ENCODE measurements at regions not wholly inside any gene's neighbourhood (a gene's known extent, or its start where the extent isn't known, plus 50 kb on each side); places are given as distances from the start of the nearest gene placed in this dataset.
A peak's percentile ranks its signal among the peaks of the same experiment; 100 is the strongest.

DNA sequence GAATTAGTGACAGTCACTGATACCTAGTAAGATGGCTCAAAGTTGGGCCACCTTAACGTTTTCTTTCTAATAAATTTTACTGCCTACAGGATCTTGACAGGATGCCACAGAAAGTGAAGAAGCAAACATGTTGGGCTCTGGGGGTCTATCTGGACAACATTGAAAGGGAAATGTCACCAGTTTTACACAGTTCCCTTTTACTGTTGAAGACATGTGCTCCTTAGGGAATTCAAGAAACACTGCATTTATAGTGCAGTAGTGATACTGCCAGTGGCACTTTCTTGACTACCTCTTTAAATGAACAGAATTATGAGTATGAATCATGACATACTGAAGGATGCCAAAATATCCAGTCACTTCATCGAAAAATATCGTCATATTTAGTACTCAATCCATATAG lies 269.3 kb upstream of the SYT10 start:
- Histone ChIP-seq H3K9me3 (ENCODE audit: low read length) (no peaks in the 10 kb centered on the region), H3K9ac (ENCODE audit: low read length) (no peak overlapping the region), H4K20me1 (ENCODE audit: insufficient read depth) (no peaks in the 10 kb centered on the region), H3K79me2 (replicated peaks; ENCODE audit: insufficient read depth, low read length) (no peaks in the 10 kb centered on the region), H3K36me3 (ENCODE audit: insufficient read depth, low read length) (no peaks in the 10 kb centered on the region), H3K27ac (ENCODE audit: low read length) (peak overlapping the region; percentile 52), H3K4me2 (ENCODE audit: low read length) (no peak overlapping the region), H3K4me3 (ENCODE audit: low read length) (no peak overlapping the region), H3F3A (ENCODE audit: insufficient read depth, low read length, poor library complexity, severe bottlenecking) (no peaks in the 10 kb centered on the region), H3K9me2 (ENCODE audit: insufficient read depth, low read length) (no peaks in the 10 kb centered on the region), H3K27me3 (ENCODE audit: insufficient read depth, low read depth, low read length) (no peaks in the 10 kb centered on the region), H2AFZ (ENCODE audit: low read depth, low read length) (no peak overlapping the region)
- TF ChIP-seq POLR2AphosphoS5 (IDR thresholded peaks at IDR 0.05), result peak; percentile 76
- TF ChIP-seq, protein P1, sequence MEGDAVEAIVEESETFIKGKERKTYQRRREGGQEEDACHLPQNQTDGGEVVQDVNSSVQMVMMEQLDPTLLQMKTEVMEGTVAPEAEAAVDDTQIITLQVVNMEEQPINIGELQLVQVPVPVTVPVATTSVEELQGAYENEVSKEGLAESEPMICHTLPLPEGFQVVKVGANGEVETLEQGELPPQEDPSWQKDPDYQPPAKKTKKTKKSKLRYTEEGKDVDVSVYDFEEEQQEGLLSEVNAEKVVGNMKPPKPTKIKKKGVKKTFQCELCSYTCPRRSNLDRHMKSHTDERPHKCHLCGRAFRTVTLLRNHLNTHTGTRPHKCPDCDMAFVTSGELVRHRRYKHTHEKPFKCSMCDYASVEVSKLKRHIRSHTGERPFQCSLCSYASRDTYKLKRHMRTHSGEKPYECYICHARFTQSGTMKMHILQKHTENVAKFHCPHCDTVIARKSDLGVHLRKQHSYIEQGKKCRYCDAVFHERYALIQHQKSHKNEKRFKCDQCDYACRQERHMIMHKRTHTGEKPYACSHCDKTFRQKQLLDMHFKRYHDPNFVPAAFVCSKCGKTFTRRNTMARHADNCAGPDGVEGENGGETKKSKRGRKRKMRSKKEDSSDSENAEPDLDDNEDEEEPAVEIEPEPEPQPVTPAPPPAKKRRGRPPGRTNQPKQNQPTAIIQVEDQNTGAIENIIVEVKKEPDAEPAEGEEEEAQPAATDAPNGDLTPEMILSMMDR (IDR thresholded peaks at IDR 0.05; ENCODE audit: poor library complexity, severe bottlenecking), result no peak
- TF ChIP-seq, protein P2, sequence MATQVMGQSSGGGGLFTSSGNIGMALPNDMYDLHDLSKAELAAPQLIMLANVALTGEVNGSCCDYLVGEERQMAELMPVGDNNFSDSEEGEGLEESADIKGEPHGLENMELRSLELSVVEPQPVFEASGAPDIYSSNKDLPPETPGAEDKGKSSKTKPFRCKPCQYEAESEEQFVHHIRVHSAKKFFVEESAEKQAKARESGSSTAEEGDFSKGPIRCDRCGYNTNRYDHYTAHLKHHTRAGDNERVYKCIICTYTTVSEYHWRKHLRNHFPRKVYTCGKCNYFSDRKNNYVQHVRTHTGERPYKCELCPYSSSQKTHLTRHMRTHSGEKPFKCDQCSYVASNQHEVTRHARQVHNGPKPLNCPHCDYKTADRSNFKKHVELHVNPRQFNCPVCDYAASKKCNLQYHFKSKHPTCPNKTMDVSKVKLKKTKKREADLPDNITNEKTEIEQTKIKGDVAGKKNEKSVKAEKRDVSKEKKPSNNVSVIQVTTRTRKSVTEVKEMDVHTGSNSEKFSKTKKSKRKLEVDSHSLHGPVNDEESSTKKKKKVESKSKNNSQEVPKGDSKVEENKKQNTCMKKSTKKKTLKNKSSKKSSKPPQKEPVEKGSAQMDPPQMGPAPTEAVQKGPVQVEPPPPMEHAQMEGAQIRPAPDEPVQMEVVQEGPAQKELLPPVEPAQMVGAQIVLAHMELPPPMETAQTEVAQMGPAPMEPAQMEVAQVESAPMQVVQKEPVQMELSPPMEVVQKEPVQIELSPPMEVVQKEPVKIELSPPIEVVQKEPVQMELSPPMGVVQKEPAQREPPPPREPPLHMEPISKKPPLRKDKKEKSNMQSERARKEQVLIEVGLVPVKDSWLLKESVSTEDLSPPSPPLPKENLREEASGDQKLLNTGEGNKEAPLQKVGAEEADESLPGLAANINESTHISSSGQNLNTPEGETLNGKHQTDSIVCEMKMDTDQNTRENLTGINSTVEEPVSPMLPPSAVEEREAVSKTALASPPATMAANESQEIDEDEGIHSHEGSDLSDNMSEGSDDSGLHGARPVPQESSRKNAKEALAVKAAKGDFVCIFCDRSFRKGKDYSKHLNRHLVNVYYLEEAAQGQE (IDR thresholded peaks at IDR 0.05; ENCODE audit: borderline replicate concordance), result peak; percentile 30
- TF ChIP-seq EP300 (conservative IDR thresholded peaks at IDR 0.05; ENCODE audit: poor library complexity, severe bottlenecking), result peak; percentile 94

DNA sequence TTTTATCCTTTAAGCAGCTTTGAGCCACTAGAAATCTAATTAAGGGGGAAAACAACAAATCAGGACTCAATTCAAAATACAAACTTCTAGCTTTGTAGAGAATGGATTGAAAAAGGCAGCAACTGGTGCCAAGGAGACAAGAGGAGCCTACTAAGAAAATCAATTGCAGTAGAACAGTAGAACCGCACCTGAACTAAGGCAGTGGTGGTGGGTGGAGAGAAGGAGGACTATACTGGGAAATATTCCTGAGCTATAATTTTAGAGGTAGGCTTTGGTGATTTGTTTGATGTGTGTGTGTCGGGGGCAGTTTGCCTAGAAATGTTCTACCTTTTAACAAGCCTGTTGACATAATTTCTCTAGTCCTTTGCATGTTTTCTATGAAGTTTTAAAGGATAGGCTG lies 270.9 kb upstream of the SYT10 start:
- peak overlapping the region; percentile 70 for H3K27ac ChIP-seq (ENCODE audit: low read length)
- H2AFZ ChIP-seq (ENCODE audit: low read depth, low read length), result no peak overlapping the region
- TF ChIP-seq EP300 (conservative IDR thresholded peaks at IDR 0.05; ENCODE audit: poor library complexity, severe bottlenecking) (no peak), SMC3 (conservative IDR thresholded peaks at IDR 0.05; ENCODE audit: poor library complexity) (no peak)
- TF ChIP-seq, protein P1 (IDR thresholded peaks at IDR 0.05; ENCODE audit: poor library complexity, severe bottlenecking), result no peak
- TF ChIP-seq, protein P2 (IDR thresholded peaks at IDR 0.05; ENCODE audit: borderline replicate concordance), result no peak
- H3K36me3 ChIP-seq (ENCODE audit: insufficient read depth, low read length), result no peaks in the 10 kb centered on the region
- H3F3A ChIP-seq (ENCODE audit: insufficient read depth, low read length, poor library complexity, severe bottlenecking), result no peaks in the 10 kb centered on the region
- H3K9me3 ChIP-seq (ENCODE audit: low read length), result no peaks in the 10 kb centered on the region
- H3K9ac ChIP-seq (ENCODE audit: low read length), result no peak overlapping the region
- H3K4me3 ChIP-seq (ENCODE audit: low read length), result no peak overlapping the region
- H4K20me1 ChIP-seq (ENCODE audit: insufficient read depth), result no peaks in the 10 kb centered on the region
- H3K4me2 ChIP-seq (ENCODE audit: low read length), result no peak overlapping the region
- no peaks in the 10 kb centered on the region for H3K79me2 ChIP-seq (replicated peaks; ENCODE audit: insufficient read depth, low read length)
- no peaks in the 10 kb centered on the region for H3K27me3 ChIP-seq (ENCODE audit: insufficient read depth, low read depth, low read length)
- no peaks in the 10 kb centered on the region for H3K9me2 ChIP-seq (ENCODE audit: insufficient read depth, low read length)

Data from neural cell (in vitro differentiated cells).